Stomach (tissue), 4 donors: ENCODE measurements at regions not wholly inside any gene's neighbourhood (a gene's known extent, or its start where the extent isn't known, plus 50 kb on each side); places are given as distances from the start of the nearest gene placed in this dataset.

Experiments
- EP300 ChIP-seq: sonication (generic); formaldehyde crosslinking; IDR thresholded peaks from one replicate; pipeline ENCODE4 v1.6.1; 2017; ENCODE audit warnings: antibody characterized with exemption
- TF ChIP-seq, protein P1 (sequence below), 7 experiments: fragments of 450-650 bp in 4 of 7; fragments of 200-600 bp in 3 of 7; sonication (generic) in 3 of 7; IDR thresholded peaks; one replicate each; pipeline ENCODE4 v1.5.1; 2016 to 2019; ENCODE audit warnings: antibody characterized with exemption in 7 of 7, control low read depth in 2 of 7, mild to moderate bottlenecking in 1 of 7

DNA sequence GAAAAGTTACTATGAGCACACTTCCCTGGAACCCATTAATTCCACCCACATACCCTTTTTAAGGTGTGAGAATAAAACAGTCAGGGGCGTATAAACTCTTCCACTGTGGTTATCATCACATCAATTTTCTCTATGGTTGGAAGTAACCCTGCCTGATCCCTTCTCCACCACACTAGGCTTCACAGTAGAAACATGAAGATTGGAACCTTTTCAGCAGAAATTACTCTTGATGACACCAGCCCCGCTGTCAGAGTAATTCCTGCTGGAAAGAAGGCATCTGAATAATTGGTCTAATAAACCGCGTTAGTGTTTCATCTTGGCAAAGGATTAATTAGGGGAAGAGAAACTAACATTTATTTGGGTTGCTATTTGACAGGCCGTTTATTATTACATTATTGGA lies 278.4 kb downstream of the MFSD1 start:
- TF ChIP-seq EP300, result no peak
- TF ChIP-seq, protein P1, sequence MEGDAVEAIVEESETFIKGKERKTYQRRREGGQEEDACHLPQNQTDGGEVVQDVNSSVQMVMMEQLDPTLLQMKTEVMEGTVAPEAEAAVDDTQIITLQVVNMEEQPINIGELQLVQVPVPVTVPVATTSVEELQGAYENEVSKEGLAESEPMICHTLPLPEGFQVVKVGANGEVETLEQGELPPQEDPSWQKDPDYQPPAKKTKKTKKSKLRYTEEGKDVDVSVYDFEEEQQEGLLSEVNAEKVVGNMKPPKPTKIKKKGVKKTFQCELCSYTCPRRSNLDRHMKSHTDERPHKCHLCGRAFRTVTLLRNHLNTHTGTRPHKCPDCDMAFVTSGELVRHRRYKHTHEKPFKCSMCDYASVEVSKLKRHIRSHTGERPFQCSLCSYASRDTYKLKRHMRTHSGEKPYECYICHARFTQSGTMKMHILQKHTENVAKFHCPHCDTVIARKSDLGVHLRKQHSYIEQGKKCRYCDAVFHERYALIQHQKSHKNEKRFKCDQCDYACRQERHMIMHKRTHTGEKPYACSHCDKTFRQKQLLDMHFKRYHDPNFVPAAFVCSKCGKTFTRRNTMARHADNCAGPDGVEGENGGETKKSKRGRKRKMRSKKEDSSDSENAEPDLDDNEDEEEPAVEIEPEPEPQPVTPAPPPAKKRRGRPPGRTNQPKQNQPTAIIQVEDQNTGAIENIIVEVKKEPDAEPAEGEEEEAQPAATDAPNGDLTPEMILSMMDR (IDR thresholded peaks at IDR 0.05), result no peak
